ENCODE measurements at regions not wholly inside any gene's neighbourhood (a gene's known extent, or its start where the extent isn't known, plus 50 kb on each side); places are given as distances from the start of the nearest gene placed in this dataset.

DNA sequence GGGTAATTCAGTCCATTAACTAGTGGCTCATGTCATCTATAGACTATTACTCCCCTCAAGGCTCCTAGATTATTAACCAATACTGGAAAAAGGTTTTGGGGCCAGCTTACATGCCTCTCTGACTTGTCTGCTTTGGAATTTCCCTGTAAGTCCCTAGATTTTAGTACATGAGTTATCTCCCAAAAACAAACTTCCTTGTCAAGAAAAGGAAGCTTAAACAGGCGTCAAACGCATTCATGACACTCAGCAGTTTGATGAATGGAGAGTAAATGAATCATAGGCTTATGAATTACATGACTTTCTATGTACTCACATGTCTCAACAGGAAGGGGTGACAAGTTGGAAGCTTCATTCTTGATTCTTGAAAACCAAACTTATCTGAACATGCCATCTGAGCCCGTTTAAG is 70.8 kb downstream of the BLID start:
- Histone ChIP-seq H3K27ac (ENCODE audit: low read length) (no peak overlapping the region), H3K9me3 (ENCODE audit: control insufficient read depth, insufficient read depth, low read depth, low read length) (no peaks in the 10 kb centered on the region), H3K4me3 (ENCODE audit: low read depth in 2 of 2, low read length in 2 of 2) (no peak overlapping the region), H3K36me3 (ENCODE audit: control insufficient read depth, insufficient read depth, low read length) (no peaks in the 10 kb centered on the region), H3K27me3 (ENCODE audit: control insufficient read depth, insufficient read depth, low read length) (no peaks in the 10 kb centered on the region), H3K4me1 (ENCODE audit: control insufficient read depth, insufficient read depth, low read length) (no peaks in the 10 kb centered on the region)
- TF ChIP-seq, protein P1, sequence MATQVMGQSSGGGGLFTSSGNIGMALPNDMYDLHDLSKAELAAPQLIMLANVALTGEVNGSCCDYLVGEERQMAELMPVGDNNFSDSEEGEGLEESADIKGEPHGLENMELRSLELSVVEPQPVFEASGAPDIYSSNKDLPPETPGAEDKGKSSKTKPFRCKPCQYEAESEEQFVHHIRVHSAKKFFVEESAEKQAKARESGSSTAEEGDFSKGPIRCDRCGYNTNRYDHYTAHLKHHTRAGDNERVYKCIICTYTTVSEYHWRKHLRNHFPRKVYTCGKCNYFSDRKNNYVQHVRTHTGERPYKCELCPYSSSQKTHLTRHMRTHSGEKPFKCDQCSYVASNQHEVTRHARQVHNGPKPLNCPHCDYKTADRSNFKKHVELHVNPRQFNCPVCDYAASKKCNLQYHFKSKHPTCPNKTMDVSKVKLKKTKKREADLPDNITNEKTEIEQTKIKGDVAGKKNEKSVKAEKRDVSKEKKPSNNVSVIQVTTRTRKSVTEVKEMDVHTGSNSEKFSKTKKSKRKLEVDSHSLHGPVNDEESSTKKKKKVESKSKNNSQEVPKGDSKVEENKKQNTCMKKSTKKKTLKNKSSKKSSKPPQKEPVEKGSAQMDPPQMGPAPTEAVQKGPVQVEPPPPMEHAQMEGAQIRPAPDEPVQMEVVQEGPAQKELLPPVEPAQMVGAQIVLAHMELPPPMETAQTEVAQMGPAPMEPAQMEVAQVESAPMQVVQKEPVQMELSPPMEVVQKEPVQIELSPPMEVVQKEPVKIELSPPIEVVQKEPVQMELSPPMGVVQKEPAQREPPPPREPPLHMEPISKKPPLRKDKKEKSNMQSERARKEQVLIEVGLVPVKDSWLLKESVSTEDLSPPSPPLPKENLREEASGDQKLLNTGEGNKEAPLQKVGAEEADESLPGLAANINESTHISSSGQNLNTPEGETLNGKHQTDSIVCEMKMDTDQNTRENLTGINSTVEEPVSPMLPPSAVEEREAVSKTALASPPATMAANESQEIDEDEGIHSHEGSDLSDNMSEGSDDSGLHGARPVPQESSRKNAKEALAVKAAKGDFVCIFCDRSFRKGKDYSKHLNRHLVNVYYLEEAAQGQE (IDR thresholded peaks at IDR 0.05; ENCODE audit: insufficient read depth in 1 of 2, low read depth in 2 of 2, low read length in 1 of 2): no peak
- TF ChIP-seq POLR2AphosphoS5 (IDR thresholded peaks at IDR 0.05; ENCODE audit: low read depth, low read length): no peak
- TF ChIP-seq SIN3A (IDR thresholded peaks at IDR 0.05; ENCODE audit: borderline replicate concordance, insufficient read depth, low read depth, low read length): no peak
- no peak for TF ChIP-seq TCF7L2 (IDR thresholded peaks at IDR 0.05; ENCODE audit: low read depth, low read length)
- TF ChIP-seq, protein P2, sequence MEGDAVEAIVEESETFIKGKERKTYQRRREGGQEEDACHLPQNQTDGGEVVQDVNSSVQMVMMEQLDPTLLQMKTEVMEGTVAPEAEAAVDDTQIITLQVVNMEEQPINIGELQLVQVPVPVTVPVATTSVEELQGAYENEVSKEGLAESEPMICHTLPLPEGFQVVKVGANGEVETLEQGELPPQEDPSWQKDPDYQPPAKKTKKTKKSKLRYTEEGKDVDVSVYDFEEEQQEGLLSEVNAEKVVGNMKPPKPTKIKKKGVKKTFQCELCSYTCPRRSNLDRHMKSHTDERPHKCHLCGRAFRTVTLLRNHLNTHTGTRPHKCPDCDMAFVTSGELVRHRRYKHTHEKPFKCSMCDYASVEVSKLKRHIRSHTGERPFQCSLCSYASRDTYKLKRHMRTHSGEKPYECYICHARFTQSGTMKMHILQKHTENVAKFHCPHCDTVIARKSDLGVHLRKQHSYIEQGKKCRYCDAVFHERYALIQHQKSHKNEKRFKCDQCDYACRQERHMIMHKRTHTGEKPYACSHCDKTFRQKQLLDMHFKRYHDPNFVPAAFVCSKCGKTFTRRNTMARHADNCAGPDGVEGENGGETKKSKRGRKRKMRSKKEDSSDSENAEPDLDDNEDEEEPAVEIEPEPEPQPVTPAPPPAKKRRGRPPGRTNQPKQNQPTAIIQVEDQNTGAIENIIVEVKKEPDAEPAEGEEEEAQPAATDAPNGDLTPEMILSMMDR (IDR thresholded peaks at IDR 0.05): no peak
- intact Hi-C loops (cut with micrococcal nuclease; ENCODE audit: unreplicated experiment): no loop called here
- CTCF ChIA-PET: interaction anchor here (0.6 kb wide), 1 partner anchor 611 kb away, joined by 4 read pairs; no protein-coding TSS in a partner anchor
- no TSS peak for BruUV-seq (replicated peaks)
- POLR2A ChIA-PET: no interaction called here
- no peak for ATAC-seq
- no peak for DNase-seq (ENCODE audit: low read depth, low spot score)
- in situ Hi-C loops (cut with HindIII; ENCODE audit: low pct_unique_long_range_greater_than_20kb, low sequenced_read_pairs): no loop called here

DNA sequence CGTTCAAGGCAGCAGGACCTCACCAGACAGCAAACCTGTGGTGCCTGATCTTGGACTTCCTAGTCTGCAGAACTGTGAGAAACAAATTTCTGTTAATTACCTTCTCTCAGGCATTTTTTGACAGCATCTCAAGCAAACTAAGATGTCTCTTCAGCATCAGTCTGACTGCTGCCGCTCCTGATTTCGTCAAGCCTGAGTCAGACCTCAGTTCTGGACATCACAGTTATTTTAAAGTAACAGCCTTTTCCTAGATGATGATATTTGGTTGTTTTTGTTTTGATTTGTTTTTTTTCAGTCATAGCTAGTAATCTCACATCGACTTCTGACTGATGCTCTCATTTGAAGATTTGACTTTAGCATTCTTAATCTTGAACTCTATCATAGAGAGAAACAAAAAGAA is 71.9 kb downstream of the BLID start:
- CTCF ChIA-PET: no interaction called here
- no peak overlapping the region for H3K4me3 ChIP-seq (ENCODE audit: low read depth in 2 of 2, low read length in 2 of 2)
- no TSS peak for BruUV-seq (replicated peaks)
- no peaks in the 10 kb centered on the region for H3K36me3 ChIP-seq (ENCODE audit: control insufficient read depth, insufficient read depth, low read length)
- H3K9me3 ChIP-seq (ENCODE audit: control insufficient read depth, insufficient read depth, low read depth, low read length): no peaks in the 10 kb centered on the region
- no peaks in the 10 kb centered on the region for H3K4me1 ChIP-seq (ENCODE audit: control insufficient read depth, insufficient read depth, low read length)
- no peak for DNase-seq (ENCODE audit: low read depth, low spot score)
- no peak overlapping the region for H3K27ac ChIP-seq (ENCODE audit: low read length)
- intact Hi-C loops (cut with micrococcal nuclease; ENCODE audit: unreplicated experiment): no loop called here
- POLR2A ChIA-PET: no interaction called here
- ATAC-seq: no peak
- no peak for TF ChIP-seq SIN3A (IDR thresholded peaks at IDR 0.05; ENCODE audit: borderline replicate concordance, insufficient read depth, low read depth, low read length)
- TF ChIP-seq, protein P1 (IDR thresholded peaks at IDR 0.05; ENCODE audit: insufficient read depth in 1 of 2, low read depth in 2 of 2, low read length in 1 of 2): no peak
- no peak for TF ChIP-seq TCF7L2 (IDR thresholded peaks at IDR 0.05; ENCODE audit: low read depth, low read length)
- TF ChIP-seq, protein P2 (IDR thresholded peaks at IDR 0.05): no peak
- TF ChIP-seq POLR2AphosphoS5 (IDR thresholded peaks at IDR 0.05; ENCODE audit: low read depth, low read length): no peak
- in situ Hi-C loops (cut with HindIII; ENCODE audit: low pct_unique_long_range_greater_than_20kb, low sequenced_read_pairs): no loop called here
- H3K27me3 ChIP-seq (ENCODE audit: control insufficient read depth, insufficient read depth, low read length): no peaks in the 10 kb centered on the region

Data from Panc1 (cell line).